ENCODE measurements at regions not wholly inside any gene's neighbourhood (a gene's known extent, or its start where the extent isn't known, plus 50 kb on each side); places are given as distances from the start of the nearest gene placed in this dataset.

DNA sequence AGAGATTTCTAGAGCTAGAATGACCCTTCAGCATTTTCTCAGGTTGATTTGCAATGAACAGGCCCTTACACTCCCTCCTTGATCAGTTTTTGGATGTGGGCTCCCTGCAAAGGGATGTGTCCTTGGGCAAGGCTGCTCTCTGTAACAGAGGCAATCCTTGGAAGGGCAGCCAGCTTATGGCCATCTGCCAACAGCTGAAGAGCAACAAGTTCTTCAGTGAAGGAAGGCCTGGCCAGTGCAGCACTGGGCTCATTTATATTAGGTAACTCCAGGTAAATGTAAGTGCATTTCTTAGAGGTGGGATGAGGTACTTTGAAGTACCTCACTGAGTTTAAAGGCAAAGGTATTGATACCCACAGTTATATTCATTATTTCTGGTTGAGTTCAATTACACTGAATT lies 114.3 kb upstream of the KCNJ16 start:
- no peak for DNase-seq

DNA sequence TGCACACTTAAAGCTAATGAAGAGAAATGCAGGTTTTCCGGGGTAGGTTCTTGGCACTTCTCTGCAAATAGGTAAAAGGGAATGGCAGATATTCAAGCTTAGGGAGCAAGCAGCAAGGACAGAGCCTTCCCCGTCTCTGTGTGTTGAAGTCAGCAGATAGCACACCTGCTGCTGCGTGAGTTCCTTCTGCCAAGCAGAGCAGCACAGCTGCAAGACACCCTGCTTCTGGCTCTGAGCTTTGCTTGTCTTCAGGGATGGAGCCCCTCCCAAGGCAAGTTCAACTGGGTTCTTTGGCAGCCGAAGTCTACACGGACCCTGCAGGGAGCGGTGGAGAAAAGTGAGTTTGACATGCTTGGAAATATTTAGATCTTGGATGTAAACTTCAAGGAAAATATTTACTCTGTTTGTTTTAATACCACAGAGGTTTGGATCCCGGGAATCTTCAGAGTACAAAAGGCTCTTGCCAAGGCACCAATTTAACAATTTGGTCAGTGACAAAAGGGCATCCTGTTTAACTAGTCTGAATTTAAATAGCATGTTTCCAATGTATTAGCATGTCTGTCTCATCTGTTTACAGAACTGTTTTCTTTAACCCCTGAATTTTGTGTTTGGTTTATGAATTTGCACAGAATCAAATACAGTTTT lies 113.4 kb upstream of the KCNJ16 start:
- no peak for DNase-seq

DNA sequence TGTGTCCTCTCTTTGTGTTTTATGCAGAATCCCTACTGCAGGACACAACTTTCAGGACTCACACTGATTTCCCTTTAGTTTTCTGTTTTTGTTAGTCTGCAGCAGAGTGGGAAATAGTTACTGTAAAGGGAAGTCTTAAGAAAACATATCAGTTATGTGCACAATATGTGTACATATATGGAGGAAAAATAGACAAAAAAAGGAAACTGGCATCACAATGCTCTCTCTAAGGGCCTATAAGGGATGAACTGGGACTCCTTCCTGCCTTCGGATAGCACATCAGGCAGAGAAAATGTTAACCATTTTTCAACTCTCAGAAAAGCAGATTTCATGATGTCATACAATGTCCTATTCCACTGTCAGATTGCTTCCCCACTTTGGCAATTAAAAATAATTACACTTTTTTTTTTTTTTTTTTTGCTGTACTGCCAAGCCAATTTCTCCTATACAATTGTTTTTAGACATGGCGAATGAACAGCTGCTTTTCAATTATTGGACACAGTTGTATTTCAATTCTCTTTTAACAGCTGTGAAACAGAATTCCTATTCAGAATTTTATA lies 112.5 kb upstream of the KCNJ16 start:
- DNase-seq = no peak

DNA sequence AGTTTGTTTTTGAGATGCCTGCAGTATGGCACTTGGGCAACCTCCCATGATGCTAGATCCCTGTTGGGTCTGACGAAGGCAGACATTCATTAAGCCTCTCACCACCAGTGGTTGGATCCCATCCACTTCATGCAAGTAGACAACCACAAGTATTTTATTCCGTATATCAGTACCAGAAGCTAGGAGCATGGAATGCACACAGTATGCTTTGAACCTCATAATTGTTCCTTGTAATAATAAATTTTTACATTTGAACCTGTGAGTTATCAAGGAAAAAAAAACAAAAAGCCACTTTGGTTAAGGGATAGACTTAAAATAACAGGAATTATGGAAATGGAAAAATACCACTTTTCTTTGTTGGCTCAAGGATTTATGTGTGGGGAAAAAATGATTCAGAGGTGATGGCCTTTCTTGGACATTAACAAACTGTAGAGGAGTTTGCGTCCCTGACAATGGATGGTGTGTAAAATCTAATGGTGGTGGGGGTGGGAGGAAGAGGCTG lies 107.1 kb upstream of the KCNJ16 start:
- no peak for DNase-seq

DNA sequence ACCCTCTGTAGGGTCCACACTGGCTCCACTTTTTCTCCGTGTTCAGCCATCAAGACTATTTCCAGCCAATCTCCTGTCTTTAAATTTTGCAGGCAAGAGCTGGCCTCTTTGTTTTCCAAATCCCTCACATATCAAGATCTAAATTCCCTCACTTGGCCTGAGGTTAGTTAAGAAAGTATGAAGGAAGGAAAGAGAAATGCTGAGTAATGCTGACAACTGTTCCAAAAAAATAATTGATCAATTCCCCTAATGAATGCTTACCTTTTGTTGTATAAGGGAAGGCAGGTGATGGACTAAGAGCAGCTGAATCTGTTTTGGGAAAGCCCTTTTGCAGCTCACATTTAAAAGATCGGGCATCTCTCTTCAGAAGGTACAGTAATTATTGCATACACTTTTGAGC lies 105.1 kb upstream of the KCNJ16 start:
- DNase-seq = no peak

DNA sequence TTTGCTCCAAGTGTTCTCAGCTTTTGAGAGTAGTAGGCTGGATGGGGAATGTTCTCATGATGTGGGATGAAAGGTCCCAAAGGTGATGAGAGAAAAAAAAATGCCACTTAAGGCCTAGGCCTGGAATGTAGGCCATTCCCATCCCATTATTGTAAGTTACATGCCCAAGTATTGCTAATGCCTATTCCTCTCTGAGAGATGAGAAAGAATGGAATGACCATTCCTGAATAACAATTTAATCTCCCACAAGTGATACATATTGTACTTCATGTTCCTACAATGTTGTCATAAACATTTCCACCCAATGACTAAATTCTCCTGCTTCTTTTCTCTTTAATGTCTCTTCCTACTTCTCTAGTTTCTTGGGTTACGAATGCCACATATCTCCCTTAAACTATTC lies 102.8 kb upstream of the KCNJ16 start:
- DNase-seq = no peak

DNA sequence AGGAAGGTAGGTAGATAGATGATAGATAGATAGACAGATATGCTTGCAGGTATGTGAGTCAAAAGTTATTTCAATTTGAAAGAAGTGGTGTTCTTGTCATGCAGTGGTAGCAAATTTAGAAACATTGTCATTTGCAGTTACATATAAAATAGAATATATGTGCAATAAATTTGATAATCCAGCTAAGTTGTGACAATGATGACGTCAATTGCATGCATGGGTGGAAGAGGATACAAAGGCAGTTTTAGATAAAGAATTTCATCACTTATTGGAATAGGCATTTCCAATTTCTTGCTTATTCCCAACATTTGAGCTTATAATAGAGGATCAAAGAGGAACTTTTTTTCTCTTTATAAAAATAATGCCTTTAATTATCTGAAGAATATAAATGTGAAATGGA lies 99.2 kb upstream of the KCNJ16 start:
- DNase-seq = no peak

DNA sequence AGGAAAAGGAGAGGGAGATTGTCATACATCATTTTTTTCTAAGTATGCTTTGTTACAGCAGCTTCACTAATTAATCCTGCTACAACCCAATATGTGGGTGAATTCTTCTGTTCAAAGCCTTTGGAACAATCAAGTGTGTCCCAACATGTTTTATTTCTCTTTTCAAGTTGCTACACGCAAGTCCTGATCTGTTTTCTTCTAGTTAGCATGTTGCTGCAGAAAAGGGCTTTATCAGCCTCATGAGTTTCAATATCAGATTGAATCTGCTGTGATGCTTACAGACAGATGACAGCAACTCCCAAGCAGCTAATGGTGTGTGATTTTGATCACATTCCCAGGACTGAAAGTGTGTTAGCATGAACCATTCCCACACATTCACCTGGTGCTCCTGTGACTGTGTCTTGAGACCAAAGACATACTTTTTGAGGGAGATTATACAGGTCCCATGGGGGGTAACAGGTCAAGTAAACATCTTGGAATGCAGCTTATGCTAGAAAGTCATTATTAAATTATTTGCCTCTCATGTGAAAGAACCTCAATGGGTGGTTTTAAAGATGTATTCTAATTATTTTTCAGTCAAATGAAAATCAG lies 96.9 kb upstream of the KCNJ16 start:
- no peak for DNase-seq

DNA sequence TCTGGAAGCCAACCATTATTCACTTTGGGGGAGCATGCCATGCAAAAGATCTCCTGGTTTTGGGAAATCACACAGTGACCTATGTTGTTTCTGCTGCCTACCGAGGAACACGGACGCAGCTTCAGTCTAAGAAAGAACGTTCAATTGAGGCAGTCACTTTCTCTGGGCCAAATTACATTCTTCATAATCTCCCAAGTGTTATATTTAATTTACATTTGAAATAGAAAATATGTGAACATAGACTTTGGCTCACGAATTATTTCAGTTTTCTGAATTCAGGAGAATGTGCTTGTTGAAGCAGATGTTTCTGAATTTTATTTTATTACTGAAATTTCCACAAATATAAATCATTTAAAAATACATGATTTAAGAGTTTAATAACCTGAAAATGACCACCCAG lies 93.6 kb upstream of the KCNJ16 start:
- no peak for DNase-seq

DNA sequence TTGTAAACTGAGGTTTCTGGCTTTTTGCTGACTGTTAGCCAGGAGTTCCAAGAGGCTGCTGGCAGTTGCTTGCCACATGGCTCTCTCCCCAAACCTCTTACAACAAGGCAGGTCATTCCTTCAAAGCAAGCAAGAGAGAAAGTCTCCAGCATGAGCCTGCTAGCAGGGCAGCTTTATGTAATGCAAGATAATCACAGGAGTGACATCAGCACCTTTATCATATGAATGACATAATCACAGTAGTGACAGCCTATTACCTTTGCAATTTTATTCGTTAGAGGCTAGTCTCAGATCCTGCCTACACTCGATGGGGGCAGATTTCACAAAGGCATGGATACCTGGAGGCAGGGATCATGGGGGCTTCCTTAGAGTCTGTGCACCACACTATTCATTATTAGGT lies 79.5 kb upstream of the KCNJ16 start:
- no peak for DNase-seq

DNA sequence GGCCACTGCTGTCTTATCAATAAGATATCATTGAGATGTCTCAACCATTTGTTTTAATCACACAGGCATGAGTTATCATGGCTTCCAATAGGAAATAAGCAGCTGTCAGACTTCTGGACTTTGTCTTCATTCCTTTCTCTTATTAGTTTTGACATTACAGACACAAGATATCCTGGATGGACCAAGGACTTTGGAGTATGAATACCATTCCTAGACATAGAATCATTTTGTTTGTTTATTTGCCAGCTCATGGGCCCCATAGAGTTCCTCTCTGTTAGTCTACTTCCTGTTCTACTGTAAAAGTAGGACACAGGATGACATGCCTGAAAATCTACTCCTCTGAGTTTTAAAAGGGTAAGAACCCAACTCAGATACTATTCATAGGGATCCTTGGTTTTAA lies 77.7 kb upstream of the KCNJ16 start:
- DNase-seq = no peak

DNA sequence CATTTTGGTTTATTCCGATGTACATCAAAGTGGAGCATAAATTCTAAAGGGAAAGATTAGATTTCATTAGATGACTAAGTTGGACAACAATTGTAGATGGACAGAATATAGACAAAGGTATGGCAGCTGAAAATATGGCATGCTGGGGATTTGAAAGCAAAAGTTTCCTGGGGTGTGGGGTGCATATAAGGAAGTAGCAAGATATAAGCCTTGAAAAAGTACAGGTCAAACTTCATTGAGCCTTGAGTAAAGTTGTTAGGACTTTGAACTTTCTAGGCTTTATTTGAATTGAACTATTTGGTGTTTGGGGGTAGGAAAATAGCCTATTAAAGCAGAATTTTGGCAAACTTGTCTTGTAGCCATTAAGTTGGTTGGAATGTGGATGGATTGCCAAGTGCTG lies 75.8 kb upstream of the KCNJ16 start:
- DNase-seq = no peak

DNA sequence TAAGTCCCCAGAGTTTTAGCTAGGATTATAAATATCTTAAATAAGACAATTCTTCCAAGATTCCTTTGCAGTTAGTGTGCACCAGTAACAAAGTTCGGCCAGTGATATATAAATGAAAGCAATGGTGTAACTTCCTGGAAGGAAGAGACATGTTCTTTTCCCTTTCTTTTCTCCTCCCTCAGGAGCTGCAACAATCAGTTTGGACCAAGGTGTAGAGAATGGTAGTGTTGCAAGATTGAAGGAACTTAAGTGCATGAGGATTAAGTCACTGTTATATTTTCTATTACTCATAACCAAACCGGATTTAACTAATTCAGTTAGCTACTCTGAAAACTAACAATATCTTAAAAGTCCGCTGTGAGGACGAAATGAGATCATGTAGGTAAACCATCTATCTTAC lies 68.9 kb upstream of the KCNJ16 start:
- no peak for DNase-seq

DNA sequence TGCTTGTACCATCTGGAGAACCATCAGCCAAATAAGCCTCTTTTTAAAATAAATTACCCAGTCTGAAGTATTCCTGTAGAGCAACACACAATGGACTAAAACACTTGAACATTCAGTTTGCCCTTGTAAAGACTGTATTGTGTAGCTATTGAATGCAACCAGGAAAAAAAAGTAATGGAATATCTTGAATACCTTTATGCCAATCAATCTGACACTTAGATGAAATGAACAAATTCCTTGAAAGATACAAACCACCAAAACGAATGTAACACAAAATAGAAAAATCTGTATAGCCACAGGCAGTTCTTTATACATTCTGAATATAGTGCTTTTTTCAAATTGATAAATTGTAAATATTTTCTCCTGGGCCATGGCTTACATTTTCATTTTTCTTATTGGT lies 63.3 kb upstream of the KCNJ16 start:
- DNase-seq = no peak

DNA sequence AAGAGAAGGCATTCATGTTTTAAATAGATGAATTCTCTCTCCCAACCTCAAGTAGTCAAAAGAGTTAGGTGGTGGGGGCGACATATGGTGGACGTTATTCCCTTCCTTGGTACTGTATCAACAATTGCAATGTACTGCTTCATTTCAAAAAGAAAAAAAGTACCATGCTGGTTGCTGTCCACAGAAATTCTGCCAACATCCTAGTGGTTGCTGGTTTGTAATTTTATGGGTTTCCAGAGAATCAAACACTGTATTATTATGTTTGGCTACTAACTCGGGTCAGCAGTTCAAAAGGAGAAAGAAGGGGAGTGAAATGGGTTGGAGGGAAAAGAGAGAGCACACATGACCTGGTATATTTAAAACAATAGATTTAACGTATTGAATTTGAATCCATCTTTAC lies 61.1 kb upstream of the KCNJ16 start:
- DNase-seq = no peak

DNA sequence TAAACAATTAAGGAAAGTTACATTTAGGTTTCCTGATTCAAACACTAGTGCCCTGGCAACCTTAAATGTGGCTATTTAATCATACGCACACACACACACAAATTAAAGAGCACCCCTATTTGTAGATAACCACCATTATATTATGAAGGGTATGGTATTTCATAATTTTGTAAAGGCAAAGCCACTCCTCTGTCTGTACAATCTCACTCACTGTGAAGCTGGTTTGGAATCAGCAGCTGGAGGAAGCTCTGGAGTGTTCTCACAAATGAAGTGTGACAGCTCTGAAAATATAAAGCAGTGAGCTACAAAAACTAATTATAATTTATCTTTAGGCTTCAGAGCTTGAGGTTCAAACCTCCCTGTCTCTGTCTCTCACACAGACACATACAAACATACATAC lies 57.9 kb upstream of the KCNJ16 start:
- no peak for DNase-seq

DNA sequence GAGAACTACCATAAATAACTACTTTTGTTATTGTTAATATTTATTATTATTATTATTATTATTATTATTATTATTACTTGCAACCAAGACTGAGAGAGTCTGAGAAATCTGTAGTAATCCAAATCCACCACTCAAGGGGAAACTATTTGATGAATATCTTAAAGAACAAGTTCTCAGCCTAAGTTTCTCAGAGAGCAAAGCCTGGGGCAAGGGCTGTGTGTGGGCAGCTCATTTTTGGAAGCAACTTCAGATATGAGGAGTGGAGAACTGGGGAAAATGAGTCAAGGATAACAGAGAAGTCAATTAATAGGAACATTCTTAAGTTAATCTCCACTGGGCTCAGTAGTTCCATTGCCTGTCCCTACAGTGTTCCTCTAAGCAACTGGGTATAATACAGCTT lies 57.1 kb upstream of the KCNJ16 start:
- no peak for DNase-seq

DNA sequence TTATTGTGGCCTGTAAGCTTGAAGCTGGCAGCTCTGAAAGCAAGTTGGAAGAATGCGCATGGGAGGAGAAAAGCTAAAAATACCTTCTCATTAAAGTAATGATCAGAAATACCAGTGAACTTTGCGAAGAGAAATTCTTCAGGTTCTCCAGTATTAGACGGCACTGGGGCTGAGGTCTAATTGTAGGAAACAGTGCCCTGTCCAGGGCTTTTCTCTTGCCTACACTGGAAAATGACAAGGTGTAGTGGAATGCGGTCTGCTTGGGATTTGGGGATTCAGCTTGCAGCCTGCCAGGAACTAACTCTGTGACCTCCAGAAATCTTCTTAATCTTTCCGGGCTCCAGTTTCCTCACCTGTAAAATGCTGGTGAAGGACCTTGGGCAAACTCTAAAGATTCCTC lies 53.3 kb upstream of the KCNJ16 start:
- no peak for DNase-seq

DNA sequence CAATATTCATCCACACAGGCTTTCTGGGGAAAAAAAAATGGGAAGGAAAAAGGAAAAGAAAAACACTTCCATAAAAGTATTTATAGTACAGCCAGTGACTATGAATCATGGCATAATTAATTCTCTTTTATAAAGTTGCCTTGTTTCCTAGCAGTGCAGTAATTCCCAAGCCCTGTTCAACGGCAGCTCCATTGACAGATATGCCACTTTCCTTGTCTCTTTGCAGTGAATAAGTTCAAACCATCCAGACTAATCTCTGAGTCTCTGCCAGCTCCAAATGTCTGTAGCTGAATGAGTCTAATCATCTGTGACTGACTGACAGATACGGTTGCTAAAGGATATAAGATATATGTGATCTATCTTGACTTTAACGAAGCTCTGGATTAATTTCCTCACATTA lies 52.9 kb upstream of the KCNJ16 start:
- DNase-seq = no peak

DNA sequence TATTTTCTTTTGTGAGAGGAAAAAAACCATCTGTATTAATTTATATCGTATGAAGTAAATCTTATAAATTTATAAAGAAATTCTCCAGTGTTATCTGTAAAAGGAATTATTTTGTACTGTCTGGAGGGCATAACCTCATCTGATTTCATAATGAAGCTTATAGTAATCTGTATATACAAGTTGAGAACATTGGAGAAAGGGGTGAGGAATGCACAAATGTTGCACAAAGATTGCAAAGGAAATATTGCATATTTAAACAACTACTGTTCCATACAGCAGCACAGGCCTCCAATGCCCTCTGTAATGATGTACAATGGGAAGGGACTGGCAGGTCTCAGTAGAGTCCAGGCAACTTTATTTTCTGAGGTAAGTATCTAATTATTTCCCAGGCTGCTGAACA lies 50.8 kb upstream of the KCNJ16 start:
- DNase-seq = no peak
